GM12873 (cell line): ENCODE measurements at regions not wholly inside any gene's neighbourhood (a gene's known extent, or its start where the extent isn't known, plus 50 kb on each side); places are given as distances from the start of the nearest gene placed in this dataset.

Source experiments
- TF ChIP-seq, protein P1 (sequence below): IDR thresholded peaks from 2 replicates; pipeline ENCODE4 v1.5.1; 2012; ENCODE audit warnings: low read depth, mild to moderate bottlenecking, moderate library complexity, low read length, control low read depth; ENCODE audit not compliant: insufficient read depth; ENCODE audit errors: missing control alignments

DNA sequence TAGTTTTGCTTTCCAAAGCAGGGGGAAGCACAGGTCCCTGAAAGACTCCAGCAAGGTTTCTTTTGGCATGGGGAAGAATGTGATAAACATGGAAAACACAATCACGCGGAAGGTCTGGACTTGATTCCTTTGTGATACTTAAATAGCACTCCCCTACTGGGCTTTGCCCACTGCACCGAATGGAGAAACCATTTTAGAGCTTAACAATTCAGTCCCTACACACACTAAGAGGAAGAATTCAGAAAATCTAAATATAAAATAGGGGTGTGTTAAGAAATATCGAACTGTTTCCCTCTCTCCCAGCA, 71.4 kb upstream of the NHSL1 start:
- TF ChIP-seq, protein P1, sequence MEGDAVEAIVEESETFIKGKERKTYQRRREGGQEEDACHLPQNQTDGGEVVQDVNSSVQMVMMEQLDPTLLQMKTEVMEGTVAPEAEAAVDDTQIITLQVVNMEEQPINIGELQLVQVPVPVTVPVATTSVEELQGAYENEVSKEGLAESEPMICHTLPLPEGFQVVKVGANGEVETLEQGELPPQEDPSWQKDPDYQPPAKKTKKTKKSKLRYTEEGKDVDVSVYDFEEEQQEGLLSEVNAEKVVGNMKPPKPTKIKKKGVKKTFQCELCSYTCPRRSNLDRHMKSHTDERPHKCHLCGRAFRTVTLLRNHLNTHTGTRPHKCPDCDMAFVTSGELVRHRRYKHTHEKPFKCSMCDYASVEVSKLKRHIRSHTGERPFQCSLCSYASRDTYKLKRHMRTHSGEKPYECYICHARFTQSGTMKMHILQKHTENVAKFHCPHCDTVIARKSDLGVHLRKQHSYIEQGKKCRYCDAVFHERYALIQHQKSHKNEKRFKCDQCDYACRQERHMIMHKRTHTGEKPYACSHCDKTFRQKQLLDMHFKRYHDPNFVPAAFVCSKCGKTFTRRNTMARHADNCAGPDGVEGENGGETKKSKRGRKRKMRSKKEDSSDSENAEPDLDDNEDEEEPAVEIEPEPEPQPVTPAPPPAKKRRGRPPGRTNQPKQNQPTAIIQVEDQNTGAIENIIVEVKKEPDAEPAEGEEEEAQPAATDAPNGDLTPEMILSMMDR = no peak

DNA sequence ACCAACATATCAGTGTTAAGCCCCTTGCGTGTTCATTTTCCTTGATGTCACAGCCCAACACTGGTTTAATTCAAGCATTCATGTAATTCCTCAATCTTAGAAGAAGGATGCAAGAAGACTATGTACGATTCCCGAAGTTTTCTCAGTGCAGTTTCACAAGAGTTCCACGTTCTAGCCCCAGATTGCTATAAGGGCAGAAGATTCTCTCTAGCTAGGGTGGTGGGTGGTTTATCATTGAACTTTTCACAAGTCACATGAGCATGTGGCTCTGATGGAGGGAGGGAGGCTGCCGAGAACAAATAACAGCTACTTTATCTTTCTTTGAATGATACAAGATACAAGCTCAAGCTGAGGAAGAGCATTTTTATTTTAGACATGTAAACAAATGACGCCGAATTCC, 71.9 kb upstream of the NHSL1 start:
- TF ChIP-seq, protein P1 = no peak

GRCh38 chr6:138571585-138572166, 72.4 kb upstream of the NHSL1 start:
- TF ChIP-seq, protein P1 = no peak

GRCh38 chr6:138572167-138572875, 73.0 kb upstream of the NHSL1 start:
- TF ChIP-seq, protein P1 = no peak

GRCh38 chr6:138572885-138573284, 73.6 kb upstream of the NHSL1 start:
- TF ChIP-seq, protein P1 = no peak

GRCh38 chr6:138575257-138575656, 76.0 kb upstream of the NHSL1 start:
- TF ChIP-seq, protein P1 = no peak

DNA sequence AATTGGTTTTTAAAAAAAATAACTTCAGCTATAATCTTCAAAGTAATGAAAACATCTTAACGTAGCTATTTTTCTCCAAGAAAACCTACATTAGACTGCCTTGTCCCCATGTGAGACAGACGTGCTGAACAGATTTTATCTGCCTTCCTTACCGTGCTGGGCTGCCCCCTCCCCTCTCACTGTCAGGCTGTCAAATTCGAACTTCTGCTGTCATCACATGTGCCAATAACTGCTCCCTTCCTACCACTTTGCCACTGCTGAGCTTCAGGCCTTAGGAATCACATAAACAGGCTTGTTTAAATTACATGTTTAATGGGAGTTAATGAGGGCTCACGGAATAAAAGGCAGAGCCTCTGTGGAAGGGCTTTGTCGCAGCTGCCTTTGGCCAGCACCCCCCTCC, 77.0 kb upstream of the NHSL1 start:
- TF ChIP-seq, protein P1 = no peak
